SHP77 (cell line): ENCODE measurements at regions not wholly inside any gene's neighbourhood (a gene's known extent, or its start where the extent isn't known, plus 50 kb on each side); places are given as distances from the start of the nearest gene placed in this dataset.

Source experiments
- DNase-seq, 2 experiments: peaks; one replicate each; lab custom pipeline; 2025; lab: John Stamatoyannopoulos, UW

DNA sequence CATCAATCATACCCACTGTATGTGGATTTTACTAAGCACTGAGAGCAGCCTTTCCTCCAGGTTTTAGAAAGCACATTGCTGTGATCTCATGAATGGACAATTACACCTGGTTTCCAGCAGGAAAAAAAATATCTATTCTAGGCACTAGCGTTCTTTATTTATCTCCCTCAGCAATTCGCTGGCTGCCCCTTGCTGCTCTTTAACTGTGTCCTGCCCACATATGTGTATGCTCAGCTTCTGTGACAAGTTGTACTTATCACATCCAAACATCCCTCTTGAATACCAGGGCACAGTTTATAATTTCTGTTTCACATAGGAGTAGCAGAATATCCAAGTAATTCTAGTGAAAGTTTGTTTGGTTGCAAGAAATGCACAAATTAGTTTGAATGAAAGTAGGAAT lies 146.8 kb downstream of the USP46 start:
- DNase-seq = no peak

DNA sequence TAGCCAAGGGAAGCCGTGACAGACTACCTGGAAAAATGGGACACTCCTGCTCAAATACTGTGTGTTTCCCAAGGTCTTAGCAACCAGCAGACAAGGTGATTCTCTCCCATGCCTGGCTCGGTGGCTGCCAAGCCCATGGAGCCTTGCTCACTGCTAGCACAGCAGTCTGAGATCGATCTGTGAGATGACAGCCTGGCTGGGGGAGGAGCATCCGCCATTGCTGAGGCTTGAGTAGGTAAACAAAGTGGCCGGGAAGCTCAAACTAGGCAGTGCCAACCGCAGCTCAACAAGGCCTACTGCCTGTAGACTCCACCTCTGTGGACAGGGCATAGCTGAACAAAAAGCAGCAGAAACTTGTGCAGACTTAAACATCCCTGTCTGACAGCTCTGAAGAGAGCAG lies 137.0 kb downstream of the USP46 start:
- DNase-seq = peak; percentile 26 to 50

DNA sequence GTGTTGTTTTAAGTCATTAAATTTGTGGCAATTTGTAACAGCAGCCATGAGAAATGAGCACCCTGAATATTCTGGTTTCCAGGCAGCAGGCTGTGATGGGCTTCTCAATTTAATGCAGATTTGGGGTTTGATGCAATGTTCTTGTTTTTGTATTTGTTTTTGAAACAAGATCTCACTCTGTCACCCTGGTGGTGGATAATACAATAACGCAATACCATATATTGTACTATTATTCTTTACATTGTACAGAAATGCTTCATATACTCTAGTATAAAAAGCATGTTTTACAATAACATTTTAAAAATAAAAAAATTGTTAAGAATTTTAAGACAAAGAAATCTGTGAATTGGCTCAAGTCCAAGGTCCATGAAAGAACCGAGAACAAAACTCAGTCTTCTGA lies 129.1 kb downstream of the USP46 start:
- DNase-seq = no peak

DNA sequence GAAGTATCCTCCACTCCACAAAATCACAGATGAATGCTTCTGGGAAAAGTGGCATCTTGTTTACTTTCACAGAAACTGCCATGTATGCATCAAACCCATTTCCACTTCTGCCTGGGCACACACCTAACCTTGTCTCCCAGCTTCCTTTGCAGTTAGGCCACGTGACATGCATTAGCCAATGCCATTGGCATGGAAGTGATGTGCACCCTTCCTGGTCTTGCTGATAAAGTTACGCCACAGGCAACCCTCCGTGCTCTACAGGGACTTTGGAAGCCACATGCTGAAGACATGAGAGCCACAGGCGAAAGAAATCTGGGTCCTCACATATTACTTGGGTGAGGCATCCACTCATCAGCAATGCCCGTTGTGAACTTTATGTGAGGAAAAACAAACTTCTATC lies 123.3 kb downstream of the USP46 start:
- no peak for DNase-seq
